Neural crest cell (in vitro differentiated cells): ENCODE measurements at regions not wholly inside any gene's neighbourhood (a gene's known extent, or its start where the extent isn't known, plus 50 kb on each side); places are given as distances from the start of the nearest gene placed in this dataset.

Experiments used
- DNase-seq: peaks from one replicate; pipeline ENCODE4 v3.0.0; 2021; ENCODE audit warnings: low read depth, mixed read lengths, low spot score
- H3K27ac Mint-ChIP-seq: one replicate; pipeline ENCODE4 v1.8.0; 2021; ENCODE audit warnings: mild to moderate bottlenecking, mixed read lengths; ENCODE audit not compliant: unreplicated experiment
- H3K27me3 Mint-ChIP-seq: 2 replicates; pipeline ENCODE4 v1.8.0; 2021; ENCODE audit warnings: low read depth, mild to moderate bottlenecking, mixed read lengths
- H3K36me3 Mint-ChIP-seq: 2 replicates; pipeline ENCODE4 v1.8.0; 2021; ENCODE audit warnings: low read depth, mild to moderate bottlenecking, mixed read lengths
- H3K4me1 Mint-ChIP-seq: 2 replicates; pipeline ENCODE4 v1.8.0; 2021; ENCODE audit warnings: mixed read lengths
- H3K4me3 Mint-ChIP-seq: one replicate; pipeline ENCODE4 v1.8.0; 2021; ENCODE audit warnings: mild to moderate bottlenecking, mixed read lengths
- H3K9me3 Mint-ChIP-seq: 2 replicates; pipeline ENCODE4 v1.8.0; 2021; ENCODE audit warnings: mixed read lengths
- TF ChIP-seq, protein P1 (sequence below): fragments of 200-600 bp; sonication (generic); conservative IDR thresholded peaks from 2 replicates; pipeline ENCODE4 v1.5.0; 2021; ENCODE audit warnings: antibody characterized with exemption, mild to moderate bottlenecking

DNA sequence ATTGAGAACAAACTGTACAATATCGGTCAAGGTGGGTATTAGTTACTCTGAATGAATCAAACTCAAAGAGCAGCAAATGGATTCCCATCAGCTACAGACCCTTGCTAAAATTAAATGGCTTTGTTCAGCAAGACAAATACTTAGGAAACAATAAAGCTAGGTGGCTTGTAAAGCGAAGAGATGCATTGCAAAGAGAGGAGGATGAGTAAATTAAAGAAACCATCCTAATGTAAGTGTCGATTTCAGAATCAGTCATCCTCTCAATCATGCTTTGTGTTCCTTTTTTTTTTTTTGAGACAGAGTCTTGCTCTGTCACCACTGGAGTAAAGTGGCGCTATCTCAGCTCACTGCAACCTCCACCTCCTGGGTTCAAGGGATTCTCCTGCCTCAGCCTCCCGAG, 359.2 kb upstream of the ZNF462 start:
- Mint-ChIP-seq H3K27me3 (no peaks in the 10 kb centered on the region), H3K36me3 (peaks cover 3% of the 10 kb centered on the region), H3K9me3 (peaks cover 2% of the 10 kb centered on the region), H3K4me1 (no peaks in the 10 kb centered on the region), H3K27ac (no peak overlapping the region), H3K4me3 (no peak overlapping the region)
- TF ChIP-seq, protein P1, sequence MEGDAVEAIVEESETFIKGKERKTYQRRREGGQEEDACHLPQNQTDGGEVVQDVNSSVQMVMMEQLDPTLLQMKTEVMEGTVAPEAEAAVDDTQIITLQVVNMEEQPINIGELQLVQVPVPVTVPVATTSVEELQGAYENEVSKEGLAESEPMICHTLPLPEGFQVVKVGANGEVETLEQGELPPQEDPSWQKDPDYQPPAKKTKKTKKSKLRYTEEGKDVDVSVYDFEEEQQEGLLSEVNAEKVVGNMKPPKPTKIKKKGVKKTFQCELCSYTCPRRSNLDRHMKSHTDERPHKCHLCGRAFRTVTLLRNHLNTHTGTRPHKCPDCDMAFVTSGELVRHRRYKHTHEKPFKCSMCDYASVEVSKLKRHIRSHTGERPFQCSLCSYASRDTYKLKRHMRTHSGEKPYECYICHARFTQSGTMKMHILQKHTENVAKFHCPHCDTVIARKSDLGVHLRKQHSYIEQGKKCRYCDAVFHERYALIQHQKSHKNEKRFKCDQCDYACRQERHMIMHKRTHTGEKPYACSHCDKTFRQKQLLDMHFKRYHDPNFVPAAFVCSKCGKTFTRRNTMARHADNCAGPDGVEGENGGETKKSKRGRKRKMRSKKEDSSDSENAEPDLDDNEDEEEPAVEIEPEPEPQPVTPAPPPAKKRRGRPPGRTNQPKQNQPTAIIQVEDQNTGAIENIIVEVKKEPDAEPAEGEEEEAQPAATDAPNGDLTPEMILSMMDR, result no peak
- no peak for DNase-seq

DNA sequence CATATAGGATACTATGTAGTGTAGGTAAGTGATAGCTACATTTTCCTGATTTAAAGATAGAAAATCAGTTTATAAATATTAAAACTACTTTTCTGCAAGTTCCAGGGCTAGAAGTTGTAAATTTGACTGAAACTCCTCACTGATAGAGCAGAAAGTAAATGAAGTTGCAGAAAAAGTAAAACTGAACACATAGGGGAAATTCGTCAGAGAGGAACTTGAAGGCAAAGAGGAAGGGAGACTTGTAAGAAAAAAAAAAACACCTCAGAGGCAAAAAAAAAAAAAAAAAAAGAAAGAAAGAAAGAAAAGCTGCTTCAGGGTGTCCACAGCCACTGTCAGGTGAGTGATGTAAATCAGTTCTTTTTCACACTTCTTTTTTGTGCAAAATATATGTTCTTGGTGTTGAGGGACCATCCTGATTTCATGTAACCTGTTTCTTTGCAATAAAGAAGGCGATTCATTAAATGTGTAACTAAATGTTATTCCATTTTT, 336.2 kb upstream of the ZNF462 start:
- Mint-ChIP-seq H3K27ac (no peak overlapping the region), H3K27me3 (no peaks in the 10 kb centered on the region), H3K4me1 (no peaks in the 10 kb centered on the region), H3K9me3 (peaks cover 13% of the 10 kb centered on the region), H3K4me3 (no peak overlapping the region), H3K36me3 (no peaks in the 10 kb centered on the region)
- TF ChIP-seq, protein P1, result no peak
- DNase-seq, result no peak

DNA sequence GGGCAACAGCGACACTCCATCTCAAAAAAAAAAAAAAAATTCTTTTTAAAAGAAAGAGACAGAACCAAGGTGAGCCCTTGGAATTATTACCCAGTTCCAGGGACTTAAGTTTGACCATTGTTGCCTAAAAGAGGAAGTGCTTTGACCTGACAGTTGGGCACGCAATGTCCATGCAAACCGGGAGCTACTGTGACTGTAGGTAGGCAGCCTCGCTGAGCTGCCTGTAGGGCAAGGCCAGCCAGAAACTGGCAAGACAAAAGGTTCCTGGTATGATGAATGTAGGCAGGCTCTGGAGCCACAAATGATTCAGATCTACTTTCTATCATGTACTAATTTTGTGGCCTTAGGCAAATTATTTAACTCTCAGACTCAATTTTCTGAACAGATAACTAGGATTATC, 334.8 kb upstream of the ZNF462 start:
- Mint-ChIP-seq H3K9me3 (peaks cover 7% of the 10 kb centered on the region), H3K36me3 (no peaks in the 10 kb centered on the region), H3K27me3 (no peaks in the 10 kb centered on the region), H3K27ac (no peak overlapping the region), H3K4me1 (no peaks in the 10 kb centered on the region), H3K4me3 (no peak overlapping the region)
- DNase-seq, result no peak
- TF ChIP-seq, protein P1, result no peak

DNA sequence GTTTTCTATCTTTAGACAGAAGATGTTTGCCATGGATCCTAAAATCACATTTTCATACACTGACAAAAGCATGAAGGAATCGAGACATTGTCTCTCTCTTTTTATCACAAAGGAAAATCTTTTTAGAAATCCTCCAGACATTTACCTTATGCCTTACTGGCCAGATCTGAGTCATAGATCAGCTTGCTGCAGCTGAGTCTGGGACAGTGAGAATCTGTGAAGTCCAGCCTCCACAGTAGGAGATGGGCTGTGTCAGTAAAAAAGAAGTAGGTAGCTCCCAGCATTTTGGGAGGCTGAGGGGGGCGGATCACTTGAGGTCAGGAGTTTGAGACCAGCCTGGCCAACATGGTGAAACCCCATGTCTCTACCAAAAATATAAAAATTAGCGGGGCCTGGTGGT, 333.4 kb upstream of the ZNF462 start:
- Mint-ChIP-seq H3K27me3 (no peaks in the 10 kb centered on the region), H3K4me1 (no peaks in the 10 kb centered on the region), H3K27ac (no peak overlapping the region), H3K4me3 (no peak overlapping the region), H3K9me3 (peaks cover 2% of the 10 kb centered on the region), H3K36me3 (no peaks in the 10 kb centered on the region)
- no peak for DNase-seq
- TF ChIP-seq, protein P1, result no peak

- no peak overlapping the region for H3K27ac Mint-ChIP-seq
- no peaks in the 10 kb centered on the region for H3K36me3 Mint-ChIP-seq
- H3K9me3 Mint-ChIP-seq, result peaks cover 2% of the 10 kb centered on the region
- DNase-seq, result no peak
- H3K4me3 Mint-ChIP-seq, result no peak overlapping the region
- no peaks in the 10 kb centered on the region for H3K27me3 Mint-ChIP-seq
- peaks cover 10% of the 10 kb centered on the region for H3K4me1 Mint-ChIP-seq
- TF ChIP-seq, protein P1, result no peak
Measured at GRCh38 chr9:106531491-106531890, 331.5 kb upstream of the ZNF462 start.
